Epidermal melanocyte (primary cell): ENCODE measurements at regions not wholly inside any gene's neighbourhood (a gene's known extent, or its start where the extent isn't known, plus 50 kb on each side); places are given as distances from the start of the nearest gene placed in this dataset.
"Not testable (repeated sequence)": the region's sequence is repeated elsewhere in the genome, so short reads cannot be mapped to it uniquely, and the experiment has no call there.

Experiments used
- DNase-seq: peaks from one replicate; pipeline ENCODE4 v3.0.0; 2011; ENCODE audit warnings: low spot score; ENCODE audit not compliant: insufficient read length

- not testable (repeated sequence) for DNase-seq
Measured at GRCh38 chr4:67412153-67412712, 133.1 kb downstream of the CENPC start.

GRCh38 chr4:67403342-67403741, 142.0 kb downstream of the CENPC start:
- DNase-seq, result no peak

DNA sequence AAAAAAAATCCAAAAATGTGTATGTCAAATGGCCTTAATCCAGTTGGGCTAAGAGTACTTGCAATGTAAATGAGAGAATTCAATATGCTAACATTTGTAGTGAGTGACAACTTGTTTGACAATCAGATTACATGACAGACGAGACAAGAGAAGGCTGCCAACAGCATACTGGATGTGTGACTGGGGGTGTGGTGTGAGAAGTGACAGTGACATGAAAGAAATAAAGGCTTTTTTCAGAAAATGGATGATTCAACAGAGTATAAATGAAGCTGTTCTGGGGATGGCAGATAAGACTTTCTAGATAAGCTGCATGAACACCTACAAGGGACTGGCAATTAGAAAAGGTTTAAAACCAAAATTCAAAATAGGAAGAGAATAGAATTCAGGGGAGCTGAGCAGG, 143.4 kb downstream of the CENPC start:
- no peak for DNase-seq

DNA sequence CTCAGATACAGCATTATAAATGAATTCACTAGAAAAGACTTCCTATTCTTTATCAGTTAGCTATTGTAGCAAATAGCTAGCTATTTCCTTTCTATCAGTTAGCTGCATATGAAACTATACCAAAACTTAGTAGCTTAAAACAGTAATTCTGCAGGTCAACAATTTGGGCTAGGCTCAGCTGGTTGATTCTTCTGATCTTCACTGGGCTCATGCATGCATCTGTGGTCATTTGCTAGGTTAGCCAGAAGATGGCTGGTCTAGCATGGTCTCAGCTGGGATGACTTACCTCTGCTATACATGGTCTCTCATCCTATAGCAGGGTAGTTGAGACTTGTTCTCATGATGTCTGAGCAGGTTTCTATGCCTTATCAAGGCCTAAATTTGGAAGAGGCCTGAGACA, 147.4 kb downstream of the CENPC start:
- DNase-seq, result no peak

DNA sequence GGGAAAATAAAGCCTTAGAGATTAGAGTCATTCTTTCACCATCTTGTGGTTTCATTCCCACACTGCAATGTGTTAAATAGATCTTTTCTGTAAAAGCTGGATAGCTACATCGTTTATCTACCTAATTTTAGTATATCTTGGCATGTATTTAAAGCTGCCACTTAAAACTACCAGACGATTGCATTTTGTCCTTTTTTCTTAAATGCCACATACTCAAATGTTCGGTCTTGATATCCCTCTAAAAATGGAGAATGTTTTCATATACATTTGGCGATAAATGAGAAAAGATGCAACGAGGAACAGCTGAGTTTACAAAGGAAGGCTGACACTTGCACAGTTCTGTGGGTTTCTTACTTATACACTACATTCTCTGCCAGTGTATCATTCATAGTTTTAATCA, 148.3 kb downstream of the CENPC start:
- no peak for DNase-seq

GRCh38 chr4:67396008-67396407, 149.3 kb downstream of the CENPC start:
- DNase-seq, result no peak

GRCh38 chr4:67394879-67395278, 150.4 kb downstream of the CENPC start:
- no peak for DNase-seq

GRCh38 chr4:67393699-67394281, 151.5 kb downstream of the CENPC start:
- no peak for DNase-seq

- DNase-seq, result no peak
Measured at GRCh38 chr4:67393007-67393406, 152.3 kb downstream of the CENPC start.

- not testable (repeated sequence) for DNase-seq
Measured at GRCh38 chr4:67381406-67381804, 163.9 kb downstream of the CENPC start.

- not testable (repeated sequence) for DNase-seq
Measured at GRCh38 chr4:67380702-67381405, 164.4 kb downstream of the CENPC start.

DNA sequence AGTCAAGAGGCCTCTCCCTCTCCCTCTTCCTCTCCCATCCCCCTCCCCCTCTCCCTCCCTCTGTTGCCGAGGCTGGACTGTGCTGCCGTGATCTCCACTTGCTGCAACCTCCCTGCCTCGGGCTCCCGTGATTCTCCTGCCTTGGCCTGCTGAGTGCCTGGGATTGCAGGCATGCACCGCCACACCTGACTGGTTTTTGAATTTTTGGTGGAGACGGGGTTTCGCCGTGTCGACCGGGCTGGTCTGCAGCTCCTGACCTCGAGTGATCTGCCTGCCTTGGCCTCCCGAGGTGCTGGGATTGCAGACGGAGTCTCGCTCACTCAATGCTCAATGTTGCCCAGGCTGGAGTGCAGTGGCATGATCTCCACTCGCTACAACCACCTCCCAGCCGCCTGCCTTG, 165.1 kb downstream of the CENPC start:
- DNase-seq, result no peak

GRCh38 chr4:67375291-67375690, 170.0 kb downstream of the CENPC start:
- no peak for DNase-seq

GRCh38 chr4:67371615-67372014, 173.7 kb downstream of the CENPC start:
- DNase-seq, result no peak

- no peak for DNase-seq
Measured at GRCh38 chr4:67366311-67366861, 178.9 kb downstream of the CENPC start.

- DNase-seq, result no peak
Measured at GRCh38 chr4:67365661-67366245, 179.6 kb downstream of the CENPC start.

GRCh38 chr4:67355806-67356205, 189.5 kb downstream of the CENPC start:
- DNase-seq, result no peak

DNA sequence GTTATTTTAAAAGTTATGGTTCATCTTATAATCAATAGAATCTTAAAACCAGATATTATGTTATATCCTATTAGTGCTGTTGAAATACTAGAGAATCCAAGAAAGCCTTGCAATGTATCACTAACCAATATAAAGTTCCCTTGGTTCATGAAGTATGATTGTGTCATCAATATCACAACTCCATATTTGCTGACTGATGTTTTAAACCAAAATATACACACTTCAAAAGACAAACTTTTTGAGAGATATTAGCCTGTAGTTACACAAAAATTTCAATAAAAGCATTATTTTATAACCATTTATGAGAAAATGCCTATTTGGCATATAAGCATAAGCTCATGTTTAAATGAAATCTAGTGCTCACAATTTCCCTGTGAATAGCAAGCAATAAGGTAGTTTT, 198.6 kb downstream of the CENPC start:
- DNase-seq, result no peak

GRCh38 chr4:67344594-67345380, 200.5 kb downstream of the CENPC start:
- DNase-seq, result no peak

GRCh38 chr4:67343199-67343598, 202.1 kb downstream of the CENPC start:
- DNase-seq, result no peak

- DNase-seq, result no peak
Measured at GRCh38 chr4:67342291-67342690, 203.0 kb downstream of the CENPC start.

GRCh38 chr4:67333664-67334063, 211.6 kb downstream of the CENPC start:
- no peak for DNase-seq
